Limb (tissue), 2 donors: ENCODE measurements at regions not wholly inside any gene's neighbourhood (a gene's known extent, or its start where the extent isn't known, plus 50 kb on each side); places are given as distances from the start of the nearest gene placed in this dataset.

Experiments
- DNase-seq, 2 donors: peaks; one replicate each; pipeline ENCODE4 v3.0.0-alpha.2; 2016; ENCODE audit errors: extremely low spot score in 2 of 2

DNA sequence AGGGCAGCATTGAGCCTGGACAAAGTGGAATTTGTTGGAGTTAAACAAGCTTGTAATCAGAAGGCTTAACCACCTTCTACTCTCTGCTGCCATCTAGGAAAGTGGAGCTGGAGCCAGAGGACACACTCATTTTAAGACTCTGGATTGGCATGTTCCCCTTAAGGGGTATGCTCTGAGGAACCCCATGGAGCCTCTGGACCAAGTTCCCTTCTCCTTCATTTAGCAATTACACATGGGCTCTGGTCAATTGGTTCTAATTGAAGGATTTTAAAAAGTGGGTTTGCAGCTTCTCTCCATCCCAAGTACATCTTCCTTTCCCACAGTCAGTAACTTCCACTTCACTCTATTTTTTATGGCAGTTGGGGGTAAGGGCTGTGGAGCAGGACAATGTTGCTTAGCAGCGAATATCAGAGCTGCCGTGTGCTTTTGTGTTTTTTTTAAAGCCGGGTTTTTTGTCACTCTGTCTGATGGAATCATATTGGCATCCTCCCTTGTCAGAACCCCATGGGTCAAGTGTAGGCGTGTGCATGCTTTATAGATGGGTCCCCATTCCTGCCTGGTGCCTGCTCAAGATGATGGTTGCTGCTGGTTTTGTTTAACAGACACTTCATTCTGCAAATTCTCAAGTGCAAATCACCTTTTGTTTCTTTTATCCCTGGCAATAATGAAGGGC, 330.7 kb upstream of the ADAMTSL1 start:
- no peak for DNase-seq

DNA sequence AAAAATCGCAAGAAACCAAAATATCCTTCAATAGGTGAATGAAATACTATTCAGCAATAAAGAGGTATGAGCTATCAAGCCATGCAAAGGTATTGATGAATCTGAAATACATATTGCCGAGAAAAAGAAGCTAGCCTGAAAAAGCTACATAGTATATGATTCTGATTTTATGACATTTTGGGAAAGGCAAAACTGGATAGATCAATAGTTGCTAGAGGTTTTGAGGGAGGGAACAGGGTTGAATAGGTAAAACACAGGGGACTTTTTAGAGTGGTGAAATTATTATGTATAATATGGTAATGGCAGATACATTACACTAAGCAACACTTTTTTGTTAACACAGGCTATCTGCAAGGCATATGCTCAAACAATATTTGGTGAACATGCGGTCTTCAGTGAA, 327.6 kb upstream of the ADAMTSL1 start:
- DNase-seq = no peak

GRCh38 chr9:18149471-18150011, 324.4 kb upstream of the ADAMTSL1 start:
- no peak for DNase-seq

- no peak for DNase-seq
These were observed 319.3 kb upstream of the ADAMTSL1 start for GRCh38 chr9:18154661-18155060.

GRCh38 chr9:18159254-18159653, 314.7 kb upstream of the ADAMTSL1 start:
- no peak for DNase-seq

- DNase-seq = no peak
These were observed 310.8 kb upstream of the ADAMTSL1 start for GRCh38 chr9:18163146-18163545.

- DNase-seq = no peak
These were observed 306.2 kb upstream of the ADAMTSL1 start for GRCh38 chr9:18167733-18168132.

- DNase-seq = no peak
These were observed 300.0 kb upstream of the ADAMTSL1 start for GRCh38 chr9:18173923-18174322.

DNA sequence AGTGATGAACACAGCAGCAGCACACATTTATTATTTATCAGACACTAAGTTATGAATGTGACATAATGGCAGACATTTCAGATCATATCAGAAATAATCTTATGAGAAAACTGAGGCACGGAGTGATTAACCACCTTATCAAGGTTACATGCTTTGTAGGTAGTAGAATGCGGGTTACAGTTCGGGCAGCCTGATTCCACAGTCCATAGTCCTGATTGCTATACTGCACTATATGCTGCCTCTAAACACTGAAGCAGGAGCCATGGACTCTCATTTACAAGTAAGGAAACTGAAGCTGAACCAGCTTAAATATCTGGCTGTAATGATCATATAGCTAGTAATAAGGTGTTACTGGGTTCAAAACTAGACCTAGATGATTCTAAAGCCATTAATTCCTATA, 291.3 kb upstream of the ADAMTSL1 start:
- DNase-seq = no peak

GRCh38 chr9:18183974-18184373, 290.0 kb upstream of the ADAMTSL1 start:
- no peak for DNase-seq

DNA sequence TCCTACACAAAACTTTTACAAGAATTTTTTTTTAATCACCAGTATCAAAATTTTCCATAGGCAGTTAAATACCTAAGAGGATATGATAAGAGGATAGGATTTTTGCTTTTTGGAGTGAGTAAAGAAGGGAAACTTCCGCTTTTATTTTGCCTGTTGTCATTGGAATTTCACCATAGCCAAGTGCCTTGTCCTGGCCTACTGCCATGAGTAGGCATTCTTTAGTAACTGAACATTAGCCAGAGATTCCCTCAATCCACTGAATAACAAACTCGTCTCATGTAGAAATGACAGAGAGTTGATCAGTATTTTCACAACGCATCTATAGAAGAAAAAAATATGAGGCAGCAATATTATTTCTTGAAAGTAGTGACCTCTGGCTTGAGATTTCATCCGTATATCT, 289.6 kb upstream of the ADAMTSL1 start:
- no peak for DNase-seq

GRCh38 chr9:18185196-18185595, 288.8 kb upstream of the ADAMTSL1 start:
- DNase-seq = no peak

GRCh38 chr9:18188971-18189370, 285.0 kb upstream of the ADAMTSL1 start:
- no peak for DNase-seq

GRCh38 chr9:18189871-18190670, 283.9 kb upstream of the ADAMTSL1 start:
- DNase-seq = no peak

GRCh38 chr9:18190671-18191374, 283.1 kb upstream of the ADAMTSL1 start:
- DNase-seq = no peak

- no peak for DNase-seq
These were observed 279.6 kb upstream of the ADAMTSL1 start for GRCh38 chr9:18194316-18194715.

DNA sequence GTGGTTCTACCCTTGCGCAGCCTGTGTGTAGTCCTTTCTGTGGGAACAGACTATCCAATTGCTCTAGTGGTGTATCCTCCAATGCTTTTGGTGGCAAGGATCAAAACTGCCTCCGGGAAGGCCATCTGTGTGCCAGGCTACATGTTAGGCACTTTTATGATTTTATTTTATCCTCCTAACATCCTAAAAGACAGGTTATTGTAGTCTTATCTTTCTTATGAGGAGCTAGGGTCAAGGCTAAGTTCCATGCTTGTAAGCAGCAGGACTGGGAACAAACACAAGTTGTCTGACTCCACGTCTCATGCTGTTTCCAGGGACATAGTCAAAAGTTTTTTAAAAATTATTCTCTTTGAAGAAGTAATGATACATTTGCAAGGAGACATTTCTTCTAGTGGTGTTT, 278.7 kb upstream of the ADAMTSL1 start:
- DNase-seq = no peak

DNA sequence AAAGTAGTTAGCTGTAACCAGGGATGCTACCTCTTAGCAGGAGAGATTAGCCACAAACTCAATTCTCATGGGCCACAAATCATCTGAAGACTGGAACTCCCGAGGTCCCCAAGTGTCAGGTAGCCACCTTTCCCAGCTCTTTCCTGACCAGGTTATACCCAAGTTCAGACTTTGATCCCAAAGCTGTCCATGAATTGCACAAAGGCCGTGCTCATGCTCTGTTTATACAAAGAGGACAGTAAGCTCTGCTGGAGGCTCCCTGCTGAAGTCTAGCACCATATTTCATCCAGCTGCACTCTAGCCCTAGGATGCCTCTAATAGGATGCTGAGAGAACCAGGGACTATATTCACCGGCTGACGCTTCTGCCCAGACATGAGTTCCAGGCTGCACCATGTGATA, 271.0 kb upstream of the ADAMTSL1 start:
- no peak for DNase-seq

- no peak for DNase-seq
These were observed 266.2 kb upstream of the ADAMTSL1 start for GRCh38 chr9:18207735-18208134.

DNA sequence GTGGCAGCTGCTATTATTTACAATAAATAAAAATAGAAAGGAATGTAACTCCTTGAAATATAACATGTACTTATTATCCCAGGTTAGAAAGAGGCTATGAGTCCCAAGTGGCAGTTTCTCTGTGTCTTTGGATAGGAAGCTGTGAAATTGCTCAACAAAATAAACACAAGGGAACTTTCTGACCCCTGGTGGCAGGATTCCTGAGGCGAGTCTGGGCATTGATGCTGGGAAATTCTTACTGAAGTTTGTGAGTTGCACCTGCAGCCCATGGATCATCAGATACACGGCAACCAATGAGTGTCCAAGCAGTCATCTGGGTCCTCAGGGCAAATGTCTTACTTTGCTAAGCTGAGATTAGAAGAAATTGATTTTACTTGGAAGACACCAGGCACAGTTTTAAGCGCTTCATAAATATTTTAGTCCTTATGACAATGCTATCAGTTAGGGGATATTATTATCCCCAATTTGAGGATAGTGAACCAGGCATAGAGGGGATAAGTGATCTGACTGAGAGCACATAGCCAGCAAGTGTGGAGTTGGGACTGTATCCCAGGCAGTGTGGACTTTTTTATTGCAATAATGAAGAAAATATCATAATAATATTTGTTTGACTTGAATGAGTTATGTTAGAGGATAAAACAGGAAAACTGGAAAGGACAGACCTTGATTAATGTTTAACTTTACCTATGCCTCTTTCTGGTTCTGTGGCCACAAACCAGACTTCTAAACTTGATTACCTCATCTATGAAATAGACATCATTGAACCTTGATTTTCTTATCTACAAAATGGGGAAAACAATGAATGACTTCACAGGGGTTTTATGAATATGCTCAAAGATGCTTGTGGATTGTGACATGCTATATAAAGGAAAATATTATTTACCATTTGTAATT, 265.5 kb upstream of the ADAMTSL1 start:
- DNase-seq = peak; percentile 43 to 49

DNA sequence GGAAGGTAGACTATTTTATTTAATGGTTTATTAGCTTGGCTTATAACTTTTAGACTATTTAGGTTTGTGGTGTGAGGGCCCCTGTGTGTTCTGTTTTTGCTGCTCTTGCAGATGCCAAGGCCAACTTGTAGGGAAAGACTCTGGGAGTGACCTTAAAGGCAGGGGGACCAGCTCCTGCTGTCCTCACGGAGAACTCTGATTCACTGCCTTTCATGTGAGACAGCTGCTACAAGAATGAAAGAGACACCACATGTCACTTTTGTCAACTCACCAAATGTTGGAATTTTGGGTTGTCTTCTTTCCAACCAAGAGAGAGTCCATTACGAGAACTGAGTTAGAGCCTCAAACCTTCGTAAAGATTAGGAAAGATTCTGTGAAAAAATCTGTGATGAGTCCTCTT, 258.3 kb upstream of the ADAMTSL1 start:
- no peak for DNase-seq
